Neural progenitor cell (in vitro differentiated cells): ENCODE measurements at regions not wholly inside any gene's neighbourhood (a gene's known extent, or its start where the extent isn't known, plus 50 kb on each side); places are given as distances from the start of the nearest gene placed in this dataset.

ENCODE experiments used
- CTCF ChIP-seq: fragments of 200-600 bp; sonication (generic); IDR thresholded peaks from 2 replicates; pipeline ENCODE4 v1.5.1; 2017; ENCODE audit warnings: antibody characterized with exemption, mild to moderate bottlenecking
- EZH2 ChIP-seq: fragments of 200-600 bp; sonication (generic); IDR thresholded peaks from 2 replicates; pipeline ENCODE4 v1.6.1; 2017; ENCODE audit warnings: antibody characterized with exemption, mild to moderate bottlenecking, moderate library complexity

GRCh38 chr6:147977851-147978465 lies 364.7 kb upstream of the SASH1 start:
- no peak for TF ChIP-seq EZH2
- TF ChIP-seq CTCF, result no peak
